Prostate gland (tissue), 2 donors: ENCODE measurements at regions not wholly inside any gene's neighbourhood (a gene's known extent, or its start where the extent isn't known, plus 50 kb on each side); places are given as distances from the start of the nearest gene placed in this dataset.

ENCODE experiments used
- POLR2AphosphoS5 ChIP-seq: sonication (generic); formaldehyde crosslinking; IDR thresholded peaks from one replicate; pipeline ENCODE4 v1.6.1; 2017; ENCODE audit warnings: antibody characterized with exemption
- TF ChIP-seq, protein P1 (sequence below), 4 experiments: fragments of 200-600 bp in 2 of 4; fragments of 450-650 bp in 2 of 4; sonication (generic) in 2 of 4; IDR thresholded peaks; 1 replicate in 3 of 4; 2 replicates in 1 of 4; pipeline ENCODE4 v1.5.1; 2016 to 2019; ENCODE audit warnings: antibody characterized with exemption in 4 of 4, mild to moderate bottlenecking in 2 of 4, moderate library complexity in 2 of 4

DNA sequence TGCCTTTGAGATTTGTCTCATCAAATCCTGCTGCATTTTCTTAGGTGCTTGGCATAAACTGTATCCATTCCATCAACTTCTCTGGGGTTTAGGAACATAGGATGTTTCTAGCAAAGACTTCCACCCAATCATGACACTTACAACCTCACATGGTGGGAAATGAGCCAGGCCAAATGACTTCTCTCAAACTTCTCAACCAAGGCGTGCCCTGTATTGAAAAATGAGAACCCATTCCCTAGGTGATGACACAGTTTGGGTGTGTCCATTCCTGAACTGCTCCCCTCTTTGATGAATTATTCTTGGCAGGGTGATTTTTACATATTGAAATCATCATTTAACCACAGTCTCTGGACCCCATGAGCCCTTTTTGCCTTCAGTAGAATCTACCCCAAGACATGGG lies 161.1 kb downstream of the EN1 start:
- TF ChIP-seq POLR2AphosphoS5: no peak
- TF ChIP-seq, protein P1, sequence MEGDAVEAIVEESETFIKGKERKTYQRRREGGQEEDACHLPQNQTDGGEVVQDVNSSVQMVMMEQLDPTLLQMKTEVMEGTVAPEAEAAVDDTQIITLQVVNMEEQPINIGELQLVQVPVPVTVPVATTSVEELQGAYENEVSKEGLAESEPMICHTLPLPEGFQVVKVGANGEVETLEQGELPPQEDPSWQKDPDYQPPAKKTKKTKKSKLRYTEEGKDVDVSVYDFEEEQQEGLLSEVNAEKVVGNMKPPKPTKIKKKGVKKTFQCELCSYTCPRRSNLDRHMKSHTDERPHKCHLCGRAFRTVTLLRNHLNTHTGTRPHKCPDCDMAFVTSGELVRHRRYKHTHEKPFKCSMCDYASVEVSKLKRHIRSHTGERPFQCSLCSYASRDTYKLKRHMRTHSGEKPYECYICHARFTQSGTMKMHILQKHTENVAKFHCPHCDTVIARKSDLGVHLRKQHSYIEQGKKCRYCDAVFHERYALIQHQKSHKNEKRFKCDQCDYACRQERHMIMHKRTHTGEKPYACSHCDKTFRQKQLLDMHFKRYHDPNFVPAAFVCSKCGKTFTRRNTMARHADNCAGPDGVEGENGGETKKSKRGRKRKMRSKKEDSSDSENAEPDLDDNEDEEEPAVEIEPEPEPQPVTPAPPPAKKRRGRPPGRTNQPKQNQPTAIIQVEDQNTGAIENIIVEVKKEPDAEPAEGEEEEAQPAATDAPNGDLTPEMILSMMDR (IDR thresholded peaks at IDR 0.05): no peak
